ENCODE measurements at regions not wholly inside any gene's neighbourhood (a gene's known extent, or its start where the extent isn't known, plus 50 kb on each side); places are given as distances from the start of the nearest gene placed in this dataset.

GRCh38 chr3:83076041-83076440 lies 1314.6 kb upstream of the GBE1 start:
- DNase-seq, result no peak

GRCh38 chr3:83074485-83074884 lies 1313.0 kb upstream of the GBE1 start:
- DNase-seq, result no peak

DNA sequence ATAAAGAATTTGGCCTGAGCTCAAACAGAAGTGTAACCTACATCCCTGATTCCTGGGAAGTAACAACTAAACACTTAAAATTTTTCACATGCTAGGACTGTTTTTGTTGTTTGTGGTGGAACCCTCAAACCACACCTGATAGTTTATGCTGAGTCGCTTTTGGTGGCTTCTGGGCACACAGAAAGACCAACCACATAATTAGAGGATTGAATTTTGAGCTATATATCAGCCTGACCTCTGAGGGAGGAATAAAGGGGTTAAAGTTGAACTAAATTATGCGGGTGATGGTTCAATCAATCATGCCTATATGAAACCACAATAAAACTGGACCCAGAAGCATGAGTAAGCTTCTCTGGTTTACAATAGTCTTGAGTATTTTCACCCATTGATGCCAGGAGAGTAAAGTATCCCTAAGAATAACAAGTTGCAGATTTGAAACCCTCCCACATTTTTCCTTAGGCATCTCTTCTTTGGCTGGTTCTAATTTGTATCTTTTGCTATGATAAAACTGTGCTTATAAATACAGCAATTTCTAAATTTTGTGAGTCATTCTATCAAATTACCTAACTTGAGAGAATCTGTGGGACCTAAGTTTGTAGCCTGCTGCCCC lies 1304.5 kb upstream of the GBE1 start:
- DNase-seq, result no peak

DNA sequence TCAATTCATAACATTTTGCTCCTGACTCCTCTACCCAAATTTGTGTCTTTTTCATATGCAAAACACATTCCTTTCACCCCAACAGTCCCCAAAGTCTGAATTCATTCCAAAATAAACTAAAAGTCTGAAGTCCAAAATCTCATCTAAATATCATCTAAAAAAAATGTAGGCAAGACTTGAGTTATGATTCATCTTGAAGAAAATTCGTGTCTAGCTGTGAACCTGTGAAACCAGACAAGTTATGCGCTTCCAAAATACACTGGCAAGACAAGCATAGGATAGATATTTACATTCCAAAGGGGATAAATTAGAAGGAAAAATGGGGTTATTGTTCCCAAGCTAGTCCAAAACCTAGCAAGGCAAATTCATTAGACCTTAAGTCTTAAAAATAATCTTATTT lies 1302.0 kb upstream of the GBE1 start:
- no peak for DNase-seq

DNA sequence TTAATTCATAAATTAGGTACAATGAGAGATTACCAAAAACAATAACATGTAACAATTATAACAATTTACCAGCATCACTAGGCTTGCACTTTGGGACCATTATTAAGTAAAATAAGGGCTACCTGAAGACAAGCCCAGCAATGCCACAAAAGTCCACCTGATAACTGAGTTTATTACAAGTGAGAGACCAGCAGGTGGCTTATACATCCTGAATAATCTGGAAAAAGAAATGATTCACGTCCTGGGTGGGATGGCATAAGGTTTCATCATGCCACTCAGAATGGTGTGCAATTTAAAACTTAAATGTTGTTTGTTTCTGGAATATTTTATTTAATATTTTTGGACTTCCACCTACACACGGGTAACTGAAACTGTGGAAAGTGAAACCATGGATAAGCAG lies 1287.1 kb upstream of the GBE1 start:
- no peak for DNase-seq

GRCh38 chr3:83039422-83039821 lies 1278.0 kb upstream of the GBE1 start:
- DNase-seq, result no peak

DNA sequence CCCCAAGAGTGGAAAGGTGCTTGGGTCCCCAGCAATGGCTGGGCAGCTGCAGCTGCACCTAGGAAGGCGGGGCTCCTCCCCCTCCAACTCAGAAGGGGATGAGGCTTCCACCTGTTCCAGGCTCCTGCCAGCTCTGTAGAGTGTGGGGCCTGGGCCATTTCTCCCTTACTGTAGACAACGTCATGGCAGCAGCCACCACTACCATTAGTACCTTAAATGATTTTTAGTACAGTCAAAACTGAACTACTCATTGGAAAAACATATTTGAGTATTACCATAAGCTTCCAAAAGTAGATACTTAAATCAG lies 1274.2 kb upstream of the GBE1 start:
- no peak for DNase-seq

- DNase-seq, result no peak
Measured at GRCh38 chr3:83034806-83035703, 1273.6 kb upstream of the GBE1 start.

GRCh38 chr3:83033133-83033532 lies 1271.7 kb upstream of the GBE1 start:
- no peak for DNase-seq

- no peak for DNase-seq
Measured at GRCh38 chr3:83023086-83023485, 1261.6 kb upstream of the GBE1 start.

GRCh38 chr3:83011481-83011880 lies 1250.0 kb upstream of the GBE1 start:
- no peak for DNase-seq

- DNase-seq, result no peak
Measured at GRCh38 chr3:83003917-83004316, 1242.5 kb upstream of the GBE1 start.

- no peak for DNase-seq
Measured at GRCh38 chr3:83002869-83003445, 1241.5 kb upstream of the GBE1 start.

GRCh38 chr3:82999777-83000176 lies 1238.3 kb upstream of the GBE1 start:
- DNase-seq, result no peak

DNA sequence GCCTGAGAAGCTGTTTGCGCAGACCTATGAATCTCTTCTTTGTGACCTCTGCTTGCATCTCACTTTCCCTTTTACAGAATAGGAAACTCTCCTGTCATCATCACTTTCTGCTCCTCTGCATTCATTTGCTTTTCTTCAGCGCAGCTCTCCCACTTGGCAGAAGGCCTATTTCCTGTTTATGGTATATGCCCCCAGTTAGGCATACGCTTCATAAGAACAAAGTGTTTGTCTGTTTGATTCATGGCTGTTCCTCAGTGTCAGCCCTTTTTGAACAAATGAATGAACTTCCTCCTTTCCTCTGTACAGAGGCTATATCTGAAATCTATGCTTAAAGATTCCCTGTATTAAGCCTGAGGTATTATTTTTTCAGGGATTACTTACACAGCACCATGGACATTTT lies 1216.9 kb upstream of the GBE1 start:
- DNase-seq, result no peak

- no peak for DNase-seq
Measured at GRCh38 chr3:82977871-82978270, 1216.4 kb upstream of the GBE1 start.

- DNase-seq, result no peak
Measured at GRCh38 chr3:82973791-82974190, 1212.3 kb upstream of the GBE1 start.

DNA sequence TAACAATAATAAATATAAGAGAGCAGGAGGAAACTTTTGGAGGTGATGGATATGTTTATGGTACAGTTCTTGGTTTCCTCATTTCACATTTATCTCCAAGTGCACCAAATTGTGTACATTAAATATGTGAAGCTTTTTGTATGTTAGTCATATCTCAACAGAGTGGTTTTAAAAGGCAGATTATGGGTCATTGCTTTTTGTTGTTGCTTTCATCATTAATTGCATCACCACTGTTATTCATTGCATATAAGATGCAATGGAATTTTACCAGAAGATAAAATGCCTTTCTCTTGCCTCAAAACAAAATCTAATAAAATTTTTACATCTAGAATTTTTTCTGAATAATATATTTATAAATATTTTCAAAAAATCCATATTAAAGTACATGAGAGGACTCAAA lies 1198.9 kb upstream of the GBE1 start:
- no peak for DNase-seq

DNA sequence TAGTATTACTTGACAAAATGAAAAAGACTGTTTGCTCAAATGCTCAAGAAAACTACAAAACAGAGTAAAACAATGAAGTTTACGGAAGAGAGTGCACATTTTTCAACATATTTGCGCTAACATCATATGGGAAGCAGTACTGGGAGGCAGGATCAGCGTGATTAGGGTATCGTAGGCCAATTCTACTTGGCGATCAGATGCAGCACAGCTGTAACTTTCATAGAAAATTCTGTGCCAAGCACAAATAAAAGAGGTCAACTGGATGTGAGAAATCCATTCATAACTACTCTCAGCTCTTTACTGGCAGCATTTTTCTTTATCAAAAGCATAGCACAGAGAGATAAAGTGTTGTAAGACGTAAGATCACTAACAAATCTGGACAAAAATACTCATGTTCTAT lies 1196.3 kb upstream of the GBE1 start:
- no peak for DNase-seq

GRCh38 chr3:82957079-82957478 lies 1195.6 kb upstream of the GBE1 start:
- no peak for DNase-seq

- DNase-seq, result no peak
Measured at GRCh38 chr3:82954486-82954885, 1193.0 kb upstream of the GBE1 start.

GRCh38 chr3:82942041-82942440 lies 1180.6 kb upstream of the GBE1 start:
- no peak for DNase-seq

DNA sequence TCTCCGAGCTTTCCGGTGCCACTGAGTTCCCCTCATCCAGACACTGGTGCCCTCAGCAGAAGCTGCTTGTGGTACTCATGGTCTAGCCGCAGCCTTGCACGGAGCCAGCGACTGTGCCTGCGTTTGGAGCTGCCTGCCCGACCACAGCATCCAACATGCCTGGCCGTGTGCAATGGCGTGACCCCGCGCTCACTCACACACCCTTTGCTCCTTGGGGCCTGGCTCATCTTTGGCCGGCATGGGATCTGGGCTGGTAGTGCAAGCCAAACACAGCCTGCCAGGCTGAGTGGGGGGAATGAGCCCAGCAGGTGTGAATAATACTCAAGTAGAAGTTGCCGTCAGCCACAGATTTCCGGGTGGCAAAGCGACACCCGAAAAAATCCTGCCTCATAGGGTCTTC lies 1178.7 kb upstream of the GBE1 start:
- DNase-seq, result no peak

GRCh38 chr3:82939491-82940097 lies 1178.1 kb upstream of the GBE1 start:
- no peak for DNase-seq

All from activated naive CD4-positive, alpha-beta T cell treated with anti-CD3 and anti-CD28 coated beads, Interleukin-2, amount 50 U/mL, for 16 hours (primary cell).